ENCODE measurements at regions not wholly inside any gene's neighbourhood (a gene's known extent, or its start where the extent isn't known, plus 50 kb on each side); places are given as distances from the start of the nearest gene placed in this dataset.

DNA sequence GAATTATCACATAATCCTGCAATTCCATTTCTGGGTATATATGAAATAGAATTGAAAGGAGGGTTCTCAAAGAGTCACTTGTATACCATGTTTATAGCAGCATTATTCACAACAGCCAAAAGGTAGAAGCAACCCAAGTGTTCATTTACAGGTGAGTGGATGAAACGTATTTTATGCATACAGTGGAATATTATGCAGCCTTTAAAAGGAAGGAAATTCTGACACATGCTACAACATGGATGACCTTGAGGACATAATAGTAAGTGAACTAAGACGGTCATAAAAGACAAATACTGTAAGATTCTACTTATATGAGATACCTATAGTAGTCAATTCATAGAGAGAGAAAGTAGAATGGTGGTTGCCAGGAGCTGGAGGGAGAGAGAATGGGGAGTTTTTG lies 110.8 kb upstream of the LIPC start:
- TF ChIP-seq, protein P1, sequence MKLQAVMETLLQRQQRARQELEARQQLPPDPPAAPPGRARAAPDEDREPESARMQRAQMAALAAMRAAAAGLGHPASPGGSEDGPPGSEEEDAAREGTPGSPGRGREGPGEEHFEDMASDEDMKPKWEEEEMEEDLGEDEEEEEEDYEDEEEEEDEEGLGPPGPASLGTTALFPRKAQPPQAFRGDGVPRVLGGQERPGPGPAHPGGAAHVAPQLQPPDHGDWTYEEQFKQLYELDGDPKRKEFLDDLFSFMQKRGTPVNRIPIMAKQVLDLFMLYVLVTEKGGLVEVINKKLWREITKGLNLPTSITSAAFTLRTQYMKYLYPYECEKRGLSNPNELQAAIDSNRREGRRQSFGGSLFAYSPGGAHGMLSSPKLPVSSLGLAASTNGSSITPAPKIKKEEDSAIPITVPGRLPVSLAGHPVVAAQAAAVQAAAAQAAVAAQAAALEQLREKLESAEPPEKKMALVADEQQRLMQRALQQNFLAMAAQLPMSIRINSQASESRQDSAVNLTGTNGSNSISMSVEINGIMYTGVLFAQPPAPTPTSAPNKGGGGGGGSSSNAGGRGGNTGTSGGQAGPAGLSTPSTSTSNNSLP (IDR thresholded peaks at IDR 0.05; ENCODE audit: low read depth, low read length) = no peak
- TF ChIP-seq CBFB (CRISPR knock-in tag; IDR thresholded peaks at IDR 0.05) (no peak), TOE1 (CRISPR knock-in tag; IDR thresholded peaks at IDR 0.05) (no peak), ZNF547 (CRISPR knock-in tag; IDR thresholded peaks at IDR 0.05) (no peak)
